Activated naive CD8-positive, alpha-beta T cell treated with anti-CD3 and anti-CD28 coated beads, Interleukin-2, amount 50 U/mL, for 24 hours (primary cell): ENCODE measurements at regions not wholly inside any gene's neighbourhood (a gene's known extent, or its start where the extent isn't known, plus 50 kb on each side); places are given as distances from the start of the nearest gene placed in this dataset.

Experiments used
- ATAC-seq: fragments of 150-1000 bp; cut with Tn5 transposase; one replicate; pipeline ENCODE4 v1.10.0; 2021
- DNase-seq: peaks from one replicate; pipeline ENCODE4 v3.0.0; 2021
- H3K27ac Mint-ChIP-seq: one replicate; pipeline ENCODE4 v1.8.0; 2021; ENCODE audit warnings: mild to moderate bottlenecking, mixed read lengths
- H3K27me3 Mint-ChIP-seq: one replicate; pipeline ENCODE4 v1.8.0; 2021; ENCODE audit warnings: mixed read lengths
- H3K36me3 Mint-ChIP-seq: one replicate; pipeline ENCODE4 v1.8.0; 2021; ENCODE audit warnings: low read depth, mixed read lengths
- H3K4me1 Mint-ChIP-seq: one replicate; pipeline ENCODE4 v1.8.0; 2021; ENCODE audit warnings: mixed read lengths
- H3K4me3 Mint-ChIP-seq: one replicate; pipeline ENCODE4 v1.8.0; 2021; ENCODE audit warnings: mild to moderate bottlenecking, moderate library complexity, mixed read lengths
- H3K9me3 Mint-ChIP-seq: one replicate; pipeline ENCODE4 v1.8.0; 2021; ENCODE audit warnings: mixed read lengths

DNA sequence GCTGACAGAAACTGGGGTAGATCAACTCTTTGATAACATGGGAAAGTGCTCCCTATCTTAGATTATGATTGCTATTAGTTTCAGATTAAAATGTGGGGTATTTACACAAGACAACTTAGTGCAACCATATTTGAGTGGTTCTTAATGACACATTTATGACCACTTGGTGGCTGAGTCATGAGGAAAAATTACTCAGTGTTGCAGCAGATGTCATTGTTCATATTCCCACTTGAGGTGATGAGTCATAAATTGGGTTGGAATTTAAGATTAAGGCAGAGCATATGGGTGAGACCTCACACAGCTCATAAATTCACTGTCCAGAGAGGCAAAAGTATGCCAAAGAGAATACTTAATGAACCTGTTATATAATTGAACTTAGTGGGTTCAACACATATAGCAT, 408.3 kb downstream of the DMRT2 start:
- peak; percentile 73 for ATAC-seq
- Mint-ChIP-seq H3K4me3 (no peak overlapping the region), H3K4me1 (peaks cover 5% of the 10 kb centered on the region), H3K36me3 (no peaks in the 10 kb centered on the region), H3K27ac (no peak overlapping the region), H3K27me3 (peaks cover 7% of the 10 kb centered on the region), H3K9me3 (no peaks in the 10 kb centered on the region)
- DNase-seq: no peak

- ATAC-seq: no peak
- Mint-ChIP-seq H3K4me1 (peaks cover 5% of the 10 kb centered on the region), H3K9me3 (no peaks in the 10 kb centered on the region), H3K27ac (no peak overlapping the region), H3K27me3 (peaks cover 2% of the 10 kb centered on the region), H3K36me3 (no peaks in the 10 kb centered on the region), H3K4me3 (no peak overlapping the region)
- no peak for DNase-seq
These were observed 410.1 kb downstream of the DMRT2 start for GRCh38 chr9:1460143-1460769.

DNA sequence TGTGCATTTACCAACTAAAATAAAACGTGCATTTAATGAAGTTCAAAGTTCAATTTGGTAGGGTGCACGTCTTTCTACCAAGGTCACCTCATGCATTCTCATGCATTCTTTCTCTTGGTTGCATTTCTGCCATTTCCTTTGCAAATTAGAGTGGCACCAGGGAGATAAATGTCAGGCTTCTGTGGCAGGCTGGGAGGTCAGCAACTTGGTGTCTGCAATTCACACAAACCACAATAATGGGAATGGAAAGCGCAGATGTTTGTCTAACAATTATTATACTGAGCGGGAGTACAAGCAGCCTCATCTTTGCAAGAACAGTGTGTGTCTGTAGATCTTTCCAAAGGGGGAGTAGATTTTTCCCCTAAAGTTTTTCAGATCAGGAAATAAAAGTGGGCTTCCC, 411.7 kb downstream of the DMRT2 start:
- H3K27me3 Mint-ChIP-seq: no peaks in the 10 kb centered on the region
- DNase-seq (no peak), ATAC-seq (no peak)
- H3K9me3 Mint-ChIP-seq: no peaks in the 10 kb centered on the region
- no peaks in the 10 kb centered on the region for H3K36me3 Mint-ChIP-seq
- no peak overlapping the region for H3K27ac Mint-ChIP-seq
- H3K4me3 Mint-ChIP-seq: no peak overlapping the region
- H3K4me1 Mint-ChIP-seq: peaks cover 5% of the 10 kb centered on the region

DNA sequence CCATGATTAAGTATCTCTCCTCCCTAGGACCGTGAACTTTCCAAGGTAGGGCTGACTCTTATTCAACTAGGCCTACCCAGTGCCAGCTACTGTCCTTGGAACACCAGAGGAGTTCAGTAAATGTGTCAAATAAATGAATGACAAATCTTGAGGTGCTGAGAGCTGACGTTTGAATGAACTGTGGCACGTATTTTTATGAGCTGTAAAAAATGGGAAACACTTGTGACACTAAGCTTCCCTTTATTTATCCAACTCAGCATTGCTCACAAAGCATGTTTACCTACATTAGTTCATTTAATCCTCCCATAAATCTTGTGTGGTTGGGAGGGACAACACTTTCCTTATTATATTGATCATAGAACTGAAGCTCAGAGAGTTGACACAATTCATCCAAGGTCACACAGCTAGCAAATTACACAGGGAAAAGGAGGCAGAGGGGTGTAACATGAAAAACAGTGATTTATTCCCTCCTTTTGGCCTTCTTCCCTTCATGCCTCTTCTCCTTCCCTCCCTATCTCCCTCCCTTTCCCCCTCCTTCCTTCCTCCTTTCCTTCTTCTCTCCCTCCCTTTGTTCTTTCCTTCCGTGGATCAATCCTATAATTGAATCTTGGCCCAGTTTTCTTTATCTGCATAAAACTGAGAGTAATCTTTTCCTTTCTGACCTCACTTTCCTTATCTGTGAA, 412.6 kb downstream of the DMRT2 start:
- Mint-ChIP-seq H3K4me3 (no peak overlapping the region), H3K27me3 (peaks cover 1% of the 10 kb centered on the region), H3K36me3 (no peaks in the 10 kb centered on the region), H3K9me3 (no peaks in the 10 kb centered on the region), H3K27ac (no peak overlapping the region), H3K4me1 (peaks cover 5% of the 10 kb centered on the region)
- ATAC-seq (no peak), DNase-seq (no peak)

DNA sequence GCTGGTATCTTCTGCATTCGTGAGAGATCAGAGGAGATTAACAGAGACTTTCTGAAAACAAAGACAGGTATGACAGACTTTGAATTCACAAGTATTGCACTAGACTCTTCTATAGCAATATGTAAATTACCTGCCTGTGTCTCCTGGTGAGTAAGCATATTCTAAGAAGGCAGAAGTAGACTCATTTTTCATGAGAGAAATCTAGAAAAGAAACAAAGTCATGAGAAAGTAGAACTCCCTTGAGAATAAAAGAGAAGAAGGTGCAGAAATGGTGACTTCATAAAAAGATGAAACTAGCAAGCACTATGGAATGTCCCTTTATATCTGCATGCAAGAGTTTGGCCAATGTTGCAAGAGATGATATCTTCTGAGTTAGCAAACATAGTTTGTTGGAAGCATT, 419.8 kb downstream of the DMRT2 start:
- DNase-seq: no peak
- ATAC-seq: no peak
- Mint-ChIP-seq H3K27me3 (peaks cover 4% of the 10 kb centered on the region), H3K9me3 (peaks cover 5% of the 10 kb centered on the region), H3K4me3 (no peak overlapping the region), H3K4me1 (no peaks in the 10 kb centered on the region), H3K36me3 (no peaks in the 10 kb centered on the region), H3K27ac (no peak overlapping the region)

DNA sequence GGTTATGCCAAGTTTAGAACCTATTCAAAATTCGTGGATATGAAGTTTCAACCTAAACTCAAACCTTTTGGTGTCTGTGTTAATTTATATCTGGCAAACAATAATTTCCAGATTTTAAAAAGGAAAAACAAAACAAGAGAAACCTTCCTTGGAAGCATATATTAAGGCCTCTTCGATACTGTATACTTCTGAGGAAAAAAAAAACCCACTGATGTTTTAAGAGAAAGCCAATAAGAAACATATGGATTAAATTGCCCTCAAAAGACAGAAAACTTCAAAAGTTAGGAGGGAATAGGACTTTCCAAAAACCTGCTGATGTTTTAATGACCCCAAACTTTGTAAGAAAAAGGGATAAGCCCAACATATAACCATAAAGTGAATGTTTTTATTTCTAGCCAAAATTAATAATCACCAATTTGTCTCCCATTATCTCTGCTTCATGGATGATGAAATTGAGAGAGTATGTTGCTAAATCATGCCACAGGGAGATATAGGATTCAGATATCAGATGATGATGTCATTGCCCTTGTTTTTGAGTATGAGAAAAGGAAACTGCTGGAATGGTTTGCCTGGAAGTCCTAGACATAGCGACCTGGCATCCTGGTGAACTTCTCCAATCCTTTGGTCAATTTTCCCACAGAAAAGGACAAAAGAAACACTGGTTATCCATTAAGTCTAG, 423.9 kb downstream of the DMRT2 start:
- Mint-ChIP-seq H3K27me3 (peaks cover 2% of the 10 kb centered on the region), H3K9me3 (peaks cover 8% of the 10 kb centered on the region), H3K36me3 (no peaks in the 10 kb centered on the region), H3K27ac (no peak overlapping the region), H3K4me1 (no peaks in the 10 kb centered on the region), H3K4me3 (no peak overlapping the region)
- DNase-seq (no peak), ATAC-seq (no peak)

DNA sequence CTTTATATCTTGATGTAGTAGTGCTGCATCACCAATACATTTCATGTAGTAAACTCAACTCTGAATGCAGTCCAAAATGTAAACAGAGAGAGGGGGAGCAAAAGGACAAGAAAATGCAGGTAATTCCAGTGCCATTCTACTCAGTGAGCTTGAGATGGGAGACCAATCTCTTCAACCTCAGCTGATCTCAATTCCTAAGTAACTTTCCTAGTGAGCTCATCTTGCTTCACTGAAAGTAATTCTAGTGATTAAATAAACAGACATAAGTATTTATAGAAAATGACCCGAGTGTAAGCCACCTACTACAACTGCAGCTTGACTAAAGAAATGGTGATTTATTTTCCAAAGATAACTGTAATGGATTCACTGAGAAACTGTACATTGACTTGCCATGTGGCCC, 424.5 kb downstream of the DMRT2 start:
- Mint-ChIP-seq H3K4me1 (no peaks in the 10 kb centered on the region), H3K36me3 (no peaks in the 10 kb centered on the region), H3K27me3 (peaks cover 2% of the 10 kb centered on the region), H3K27ac (no peak overlapping the region), H3K9me3 (peaks cover 8% of the 10 kb centered on the region), H3K4me3 (no peak overlapping the region)
- ATAC-seq (no peak), DNase-seq (no peak)

DNA sequence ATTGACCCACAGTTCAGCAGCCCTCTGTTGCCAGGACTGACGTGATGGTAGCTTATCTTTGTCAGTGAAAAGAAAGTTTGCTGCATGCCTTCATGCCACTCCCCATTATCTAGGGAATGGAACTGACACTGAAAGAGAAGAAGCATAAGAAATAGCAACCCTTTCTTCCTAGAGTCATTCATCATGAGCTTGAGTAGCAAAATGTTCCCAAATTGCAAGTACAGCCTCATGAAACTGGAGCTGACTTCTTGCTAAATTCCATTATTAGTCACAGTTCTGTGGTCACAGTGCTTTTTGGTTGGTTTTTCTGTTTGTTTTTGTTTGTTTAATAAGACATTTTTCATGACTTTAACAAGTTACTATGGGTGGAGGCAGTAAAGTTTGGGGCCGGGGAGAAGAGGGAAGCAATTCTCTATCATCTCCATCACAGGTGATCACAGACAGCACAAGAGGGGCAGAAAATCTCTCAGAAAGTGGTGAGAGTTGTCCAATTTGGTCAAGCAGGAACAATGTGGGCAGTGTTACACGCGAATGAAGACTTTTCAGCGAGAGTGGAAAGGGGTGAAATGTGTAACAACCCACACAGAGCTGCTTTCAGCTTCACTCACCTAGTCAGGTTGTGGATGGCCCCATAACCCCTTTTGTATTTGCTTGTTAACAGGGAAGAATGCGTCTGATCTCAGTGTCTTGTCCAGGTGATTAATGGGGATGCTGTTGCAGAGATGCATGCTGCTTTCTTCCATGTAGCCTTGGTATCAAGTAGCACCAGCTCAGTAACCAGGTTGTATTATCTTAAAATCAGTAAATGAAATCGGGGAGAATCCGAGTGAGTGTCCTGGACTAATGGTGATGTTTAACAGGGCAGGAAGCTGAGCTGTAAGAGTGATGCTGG, 440.4 kb downstream of the DMRT2 start:
- ATAC-seq: no peak
- DNase-seq: no peak
- peaks cover 6% of the 10 kb centered on the region for H3K9me3 Mint-ChIP-seq
- H3K4me1 Mint-ChIP-seq: peaks cover 4% of the 10 kb centered on the region
- H3K27ac Mint-ChIP-seq: no peak overlapping the region
- no peak overlapping the region for H3K4me3 Mint-ChIP-seq
- no peaks in the 10 kb centered on the region for H3K36me3 Mint-ChIP-seq
- peaks cover 1% of the 10 kb centered on the region for H3K27me3 Mint-ChIP-seq

DNA sequence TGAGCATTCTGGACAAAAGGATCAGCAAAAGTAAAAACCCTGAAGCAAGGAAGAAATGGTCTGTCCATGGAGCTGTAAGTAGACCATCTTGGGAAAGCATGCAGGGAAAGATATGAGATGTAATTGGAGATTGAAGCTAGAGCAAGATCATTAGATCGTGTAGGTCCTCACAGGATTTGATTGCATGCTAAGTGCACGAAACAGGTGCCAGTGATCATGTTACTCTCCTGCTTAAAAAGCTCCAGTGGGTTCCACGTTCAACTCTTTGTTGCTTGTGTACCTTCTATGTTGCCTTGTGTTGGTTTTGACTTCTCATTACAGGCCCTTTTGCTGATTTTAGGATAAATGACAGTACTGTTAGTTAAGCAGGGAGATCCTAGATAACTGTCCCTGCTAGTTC, 442.0 kb downstream of the DMRT2 start:
- Mint-ChIP-seq H3K36me3 (no peaks in the 10 kb centered on the region), H3K4me3 (no peak overlapping the region), H3K27me3 (no peaks in the 10 kb centered on the region), H3K27ac (no peak overlapping the region), H3K4me1 (peaks cover 4% of the 10 kb centered on the region), H3K9me3 (peaks cover 6% of the 10 kb centered on the region)
- no peak for DNase-seq
- ATAC-seq: no peak

DNA sequence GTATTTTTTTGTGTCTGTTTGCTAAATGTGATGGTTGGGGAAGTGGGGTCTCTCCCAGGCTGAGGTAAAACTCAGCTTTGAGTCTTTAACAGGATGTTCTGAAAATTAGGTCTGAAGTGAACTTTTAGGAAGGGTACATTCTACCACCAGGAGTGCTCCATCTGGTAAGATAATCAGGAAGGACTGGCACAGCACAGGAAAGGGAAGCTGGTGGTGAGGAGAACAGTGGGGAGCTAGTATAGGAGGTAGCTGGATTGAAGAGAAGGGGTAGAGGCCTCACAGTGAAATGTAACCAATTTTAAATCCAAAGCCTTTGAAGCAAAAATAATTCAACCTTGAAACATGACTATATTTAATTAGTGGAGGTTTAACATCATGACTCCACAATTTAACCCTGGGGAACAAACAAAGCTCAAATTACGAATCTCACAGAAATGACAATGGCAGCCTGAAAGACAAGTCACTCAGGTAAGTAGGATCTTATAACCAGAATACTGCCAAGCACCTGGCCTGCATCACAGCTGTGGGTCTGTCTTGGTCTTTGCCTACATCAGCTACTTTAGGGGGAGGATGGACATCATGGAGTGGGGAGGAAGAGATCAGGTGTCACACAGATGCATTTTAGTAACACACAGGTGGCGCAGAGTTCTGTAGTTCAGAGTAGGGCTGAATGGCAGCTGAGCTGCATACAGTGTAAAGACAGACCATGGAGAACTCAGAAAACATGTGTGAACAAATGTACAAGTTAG, 445.3 kb downstream of the DMRT2 start:
- Mint-ChIP-seq H3K9me3 (no peaks in the 10 kb centered on the region), H3K36me3 (no peaks in the 10 kb centered on the region), H3K27me3 (no peaks in the 10 kb centered on the region), H3K4me1 (peaks cover 3% of the 10 kb centered on the region), H3K27ac (no peak overlapping the region), H3K4me3 (no peak overlapping the region)
- ATAC-seq: no peak
- no peak for DNase-seq

GRCh38 chr9:1505489-1505888, 455.3 kb downstream of the DMRT2 start:
- DNase-seq: no peak
- H3K9me3 Mint-ChIP-seq: no peaks in the 10 kb centered on the region
- ATAC-seq: peak; percentile 72

DNA sequence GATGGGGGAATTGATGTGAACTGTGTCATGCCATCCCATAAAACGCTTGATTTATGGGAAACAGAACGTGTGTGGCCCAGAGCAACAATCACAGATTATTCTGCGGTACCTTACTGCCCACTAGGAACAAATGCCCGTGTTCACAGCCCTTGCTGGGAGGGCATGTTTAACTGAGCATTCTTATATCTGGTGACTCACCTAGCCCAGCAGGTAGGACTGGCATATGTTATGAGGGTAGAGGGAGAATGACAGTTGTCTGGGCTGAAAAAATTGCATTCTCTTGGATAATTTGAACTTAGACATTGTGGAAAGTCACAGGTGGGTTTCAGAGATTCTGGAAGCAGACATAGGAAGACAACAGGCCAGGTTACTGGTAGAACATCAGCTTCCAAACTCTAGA, 460.6 kb downstream of the DMRT2 start:
- DNase-seq (no peak), ATAC-seq (no peak)
- Mint-ChIP-seq H3K36me3 (no peaks in the 10 kb centered on the region), H3K4me3 (no peak overlapping the region), H3K27me3 (peaks cover 4% of the 10 kb centered on the region), H3K4me1 (peaks cover 3% of the 10 kb centered on the region), H3K9me3 (no peaks in the 10 kb centered on the region), H3K27ac (no peak overlapping the region)

More at GRCh38 chr9:1505489-1505888, 455.3 kb downstream of the DMRT2 start:
- H3K36me3 Mint-ChIP-seq: no peaks in the 10 kb centered on the region
- no peak overlapping the region for H3K27ac Mint-ChIP-seq
- H3K27me3 Mint-ChIP-seq: peaks cover 5% of the 10 kb centered on the region
- H3K4me3 Mint-ChIP-seq: no peak overlapping the region
- peaks cover 4% of the 10 kb centered on the region for H3K4me1 Mint-ChIP-seq

DNA sequence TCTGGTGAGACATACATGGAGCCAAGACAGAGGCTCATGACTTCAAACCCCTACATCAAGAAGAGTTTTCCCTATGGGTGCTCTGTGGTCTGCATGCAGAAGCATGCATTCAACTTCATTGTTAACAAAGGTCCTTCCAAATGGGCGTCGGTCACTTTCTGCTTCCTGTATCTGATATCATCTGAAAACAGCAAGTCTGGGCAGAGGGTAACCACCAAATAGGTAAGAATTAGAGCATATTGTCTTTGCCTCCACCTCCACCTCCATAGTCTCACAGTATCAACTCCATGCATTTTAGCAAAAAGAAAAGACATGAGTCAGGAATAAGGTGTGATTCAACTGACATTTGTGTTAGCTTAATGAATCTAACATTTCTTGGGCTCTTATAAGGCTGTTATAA, 462.9 kb downstream of the DMRT2 start:
- H3K4me1 Mint-ChIP-seq: no peaks in the 10 kb centered on the region
- H3K27me3 Mint-ChIP-seq: peaks cover 2% of the 10 kb centered on the region
- no peak for ATAC-seq
- H3K4me3 Mint-ChIP-seq: no peak overlapping the region
- no peaks in the 10 kb centered on the region for H3K9me3 Mint-ChIP-seq
- no peak overlapping the region for H3K27ac Mint-ChIP-seq
- no peak for DNase-seq
- H3K36me3 Mint-ChIP-seq: no peaks in the 10 kb centered on the region

- H3K9me3 Mint-ChIP-seq: no peaks in the 10 kb centered on the region
- no peaks in the 10 kb centered on the region for H3K4me1 Mint-ChIP-seq
- peaks cover 2% of the 10 kb centered on the region for H3K27me3 Mint-ChIP-seq
- DNase-seq (no peak), ATAC-seq (no peak)
- H3K27ac Mint-ChIP-seq: no peak overlapping the region
- no peak overlapping the region for H3K4me3 Mint-ChIP-seq
- H3K36me3 Mint-ChIP-seq: no peaks in the 10 kb centered on the region
These were observed 464.1 kb downstream of the DMRT2 start for GRCh38 chr9:1514250-1514649.
